Effector memory CD4-positive, alpha-beta T cell (primary cell): ENCODE measurements at regions not wholly inside any gene's neighbourhood (a gene's known extent, or its start where the extent isn't known, plus 50 kb on each side); places are given as distances from the start of the nearest gene placed in this dataset.

Experiments used
- DNase-seq, 3 donors: peaks; one replicate each; pipeline ENCODE4 v3.0.0-alpha.2; 2020
- H3K27ac ChIP-seq: 2 replicates; pipeline ENCODE4 v1.7.0; 2013; ENCODE audit warnings: mild to moderate bottlenecking, low read length, moderate library complexity; ENCODE audit not compliant: insufficient read depth, poor library complexity, severe bottlenecking
- H3K27me3 ChIP-seq: replicated peaks from 2 replicates; pipeline ENCODE4 v1.7.0; 2013; ENCODE audit warnings: mild to moderate bottlenecking, low read length; ENCODE audit not compliant: insufficient read depth, control insufficient read depth, poor library complexity, severe bottlenecking
- H3K36me3 ChIP-seq: 2 replicates; pipeline ENCODE4 v1.7.0; 2013; ENCODE audit warnings: mild to moderate bottlenecking, low read length, moderate library complexity; ENCODE audit not compliant: control insufficient read depth, insufficient read depth
- H3K4me1 ChIP-seq: 2 replicates; pipeline ENCODE4 v1.7.0; 2013; ENCODE audit warnings: low read length, mild to moderate bottlenecking; ENCODE audit not compliant: control insufficient read depth, insufficient read depth, poor library complexity, severe bottlenecking
- H3K4me3 ChIP-seq: 2 replicates; pipeline ENCODE4 v1.7.0; 2013; ENCODE audit warnings: low read length, low read depth, mild to moderate bottlenecking; ENCODE audit not compliant: insufficient read depth, poor library complexity, severe bottlenecking
- H3K9me3 ChIP-seq: 2 replicates; pipeline ENCODE4 v1.7.0; 2013; ENCODE audit warnings: mild to moderate bottlenecking, low read length, moderate library complexity; ENCODE audit not compliant: control insufficient read depth

- DNase-seq, result no peak
- no peak overlapping the region for H3K27ac ChIP-seq
- no peaks in the 10 kb centered on the region for H3K27me3 ChIP-seq
- H3K36me3 ChIP-seq, result no peaks in the 10 kb centered on the region
- H3K4me3 ChIP-seq, result no peak overlapping the region
- no peaks in the 10 kb centered on the region for H3K4me1 ChIP-seq
- no peaks in the 10 kb centered on the region for H3K9me3 ChIP-seq
Measured at GRCh38 chr20:2234598-2235191, 61.1 kb upstream of the TGM3 start.

GRCh38 chr20:2236256-2236655 is 59.5 kb upstream of the TGM3 start:
- Histone ChIP-seq H3K36me3 (no peaks in the 10 kb centered on the region), H3K4me1 (no peaks in the 10 kb centered on the region), H3K9me3 (no peaks in the 10 kb centered on the region), H3K27me3 (no peaks in the 10 kb centered on the region), H3K27ac (no peak overlapping the region), H3K4me3 (no peak overlapping the region)
- DNase-seq, result no peak

- no peaks in the 10 kb centered on the region for H3K4me1 ChIP-seq
- no peaks in the 10 kb centered on the region for H3K27me3 ChIP-seq
- no peak overlapping the region for H3K4me3 ChIP-seq
- no peak overlapping the region for H3K27ac ChIP-seq
- no peak for DNase-seq
- H3K36me3 ChIP-seq, result no peaks in the 10 kb centered on the region
- no peaks in the 10 kb centered on the region for H3K9me3 ChIP-seq
Measured at GRCh38 chr20:2237059-2237458, 58.7 kb upstream of the TGM3 start.

- Histone ChIP-seq H3K4me1 (no peaks in the 10 kb centered on the region), H3K36me3 (no peaks in the 10 kb centered on the region), H3K27me3 (no peaks in the 10 kb centered on the region), H3K27ac (no peak overlapping the region), H3K4me3 (no peak overlapping the region), H3K9me3 (no peaks in the 10 kb centered on the region)
- DNase-seq, result no peak
Measured at GRCh38 chr20:2238601-2239000, 57.2 kb upstream of the TGM3 start.

GRCh38 chr20:2240835-2241234 is 55.0 kb upstream of the TGM3 start:
- no peak for DNase-seq
- Histone ChIP-seq H3K4me1 (no peaks in the 10 kb centered on the region), H3K36me3 (no peaks in the 10 kb centered on the region), H3K9me3 (no peaks in the 10 kb centered on the region), H3K27me3 (no peaks in the 10 kb centered on the region), H3K27ac (no peak overlapping the region), H3K4me3 (no peak overlapping the region)

- H3K4me3 ChIP-seq, result no peak overlapping the region
- H3K9me3 ChIP-seq, result no peaks in the 10 kb centered on the region
- H3K4me1 ChIP-seq, result no peaks in the 10 kb centered on the region
- H3K27me3 ChIP-seq, result no peaks in the 10 kb centered on the region
- no peak for DNase-seq
- H3K27ac ChIP-seq, result no peak overlapping the region
- H3K36me3 ChIP-seq, result no peaks in the 10 kb centered on the region
Measured at GRCh38 chr20:2242678-2243077, 53.1 kb upstream of the TGM3 start.

- H3K9me3 ChIP-seq, result no peaks in the 10 kb centered on the region
- no peak overlapping the region for H3K27ac ChIP-seq
- no peaks in the 10 kb centered on the region for H3K4me1 ChIP-seq
- DNase-seq, result no peak
- no peaks in the 10 kb centered on the region for H3K27me3 ChIP-seq
- no peaks in the 10 kb centered on the region for H3K36me3 ChIP-seq
- no peak overlapping the region for H3K4me3 ChIP-seq
Measured at GRCh38 chr20:2244523-2244922, 51.3 kb upstream of the TGM3 start.

- no peaks in the 10 kb centered on the region for H3K36me3 ChIP-seq
- no peak overlapping the region for H3K4me3 ChIP-seq
- H3K27ac ChIP-seq, result no peak overlapping the region
- no peaks in the 10 kb centered on the region for H3K27me3 ChIP-seq
- DNase-seq, result no peak
- H3K4me1 ChIP-seq, result no peaks in the 10 kb centered on the region
- H3K9me3 ChIP-seq, result no peaks in the 10 kb centered on the region
Measured at GRCh38 chr20:2244993-2245392, 50.8 kb upstream of the TGM3 start.

GRCh38 chr20:2245637-2246036 is 50.2 kb upstream of the TGM3 start:
- Histone ChIP-seq H3K4me3 (no peak overlapping the region), H3K9me3 (no peaks in the 10 kb centered on the region), H3K36me3 (no peaks in the 10 kb centered on the region), H3K27ac (no peak overlapping the region), H3K4me1 (no peaks in the 10 kb centered on the region), H3K27me3 (no peaks in the 10 kb centered on the region)
- DNase-seq, result no peak
